Head of caudate nucleus (tissue), 42 donors: ENCODE measurements at regions not wholly inside any gene's neighbourhood (a gene's known extent, or its start where the extent isn't known, plus 50 kb on each side); places are given as distances from the start of the nearest gene placed in this dataset.
"Not testable (repeated sequence)": the region's sequence is repeated elsewhere in the genome, so short reads cannot be mapped to it uniquely, and the experiment has no call there.

Source experiments
- DNase-seq, 42 donors: peaks; one replicate each; pipeline versions ENCODE4 v3.0.0 to v3.0.0-alpha.2; 2020 to 2021; ENCODE audit warnings: mixed read lengths in 7 of 42
- intact Hi-C: fragments of 100-400 bp; cut with DNase I; formaldehyde crosslinking; loops from one replicate; pipeline ENCODE4 v1.15.0; 2022

DNA sequence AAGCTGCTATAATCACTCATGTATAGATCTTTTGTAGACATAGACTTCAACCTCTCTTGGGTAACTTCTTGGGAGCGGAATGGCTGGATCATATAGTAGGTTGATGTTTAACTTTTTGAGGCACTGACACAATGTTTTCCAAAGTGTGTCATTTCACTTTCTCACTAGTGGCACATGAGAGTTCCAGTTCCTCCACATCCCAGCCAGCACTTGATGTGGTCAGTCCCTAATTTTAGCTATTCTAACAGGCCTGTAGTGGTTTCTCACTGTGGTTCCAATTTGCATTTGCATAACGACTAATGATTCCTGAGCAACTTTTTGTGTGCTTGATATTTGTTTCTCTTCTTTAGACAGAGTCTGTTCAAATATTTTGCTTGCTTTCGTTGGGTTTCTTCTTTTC is 221.3 kb downstream of the DLL1 start:
- DNase-seq = peak in 2 of 42 donors; percentile 4 to 6
- intact Hi-C loops = no loop called here

DNA sequence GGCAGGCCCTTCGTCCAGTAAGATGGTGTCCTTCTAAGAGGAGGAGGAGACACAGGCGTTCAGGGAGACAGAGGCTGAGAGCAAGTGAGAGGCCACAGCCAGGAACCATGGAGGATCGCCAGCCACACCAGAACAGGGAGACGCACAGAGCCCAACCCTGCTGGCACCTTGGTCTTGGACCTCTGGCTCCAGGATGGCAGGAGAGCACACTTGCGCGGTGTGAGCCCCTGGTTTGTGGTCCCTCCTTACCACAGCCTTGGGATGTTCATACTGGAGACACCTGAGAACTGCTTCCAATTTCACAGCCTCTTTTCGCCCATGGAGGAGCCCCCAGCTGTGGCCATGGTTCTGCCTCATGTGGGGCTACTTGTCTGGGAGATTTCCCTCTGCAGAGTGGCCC is 222.4 kb downstream of the DLL1 start:
- intact Hi-C loops = no loop called here
- DNase-seq = peak in 13 of 42 donors; percentile 4 to 32 (median 9)

DNA sequence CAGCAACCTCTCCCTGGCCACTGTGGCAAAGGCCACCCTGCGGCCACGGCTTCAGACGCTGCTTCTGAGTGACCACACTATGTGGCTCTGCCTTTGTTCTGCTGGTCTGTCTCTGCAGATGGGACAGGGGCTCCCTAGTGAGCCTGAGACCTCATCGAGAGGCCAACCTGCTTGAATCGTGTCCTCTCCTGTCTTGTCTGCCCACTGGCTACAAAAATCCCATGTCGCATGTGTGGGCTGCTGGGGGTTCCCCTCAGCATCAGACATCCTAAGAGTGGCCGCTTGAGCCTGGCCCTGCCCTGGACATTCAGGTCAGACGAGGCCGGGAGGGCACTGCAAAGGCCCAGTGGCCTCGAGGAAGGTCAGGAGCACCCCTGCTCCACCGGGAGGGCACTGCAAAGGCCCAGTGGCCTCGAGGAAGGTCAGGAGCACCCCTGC is 222.9 kb downstream of the DLL1 start:
- intact Hi-C loops = no loop called here
- peak in 16 of 42 donors; percentile 1 to 35 (median 8) for DNase-seq

DNA sequence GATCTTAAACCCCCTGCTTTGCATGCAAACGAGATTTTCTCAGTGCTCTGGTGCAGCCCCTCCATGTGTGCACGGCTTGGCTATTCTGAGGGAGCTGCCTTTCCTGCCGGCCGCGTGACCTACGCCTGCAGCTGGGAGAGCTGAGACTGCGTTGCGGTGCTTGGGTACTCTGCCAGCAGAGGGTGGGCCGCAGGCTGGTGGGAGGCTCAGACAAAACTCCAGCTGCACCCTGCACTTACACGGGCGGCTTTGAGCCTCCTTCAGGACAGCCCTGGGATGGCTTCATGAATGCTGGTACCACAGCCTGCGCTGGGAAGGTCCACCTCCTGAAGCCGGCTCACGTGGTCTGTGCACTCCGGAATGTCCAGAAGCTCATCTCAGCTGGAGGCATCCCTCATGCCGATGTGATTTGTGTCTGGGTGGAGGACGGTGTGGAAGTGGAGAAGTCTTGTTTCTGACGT is 223.7 kb downstream of the DLL1 start:
- DNase-seq = peak in 23 of 42 donors; percentile 8 to 59 (median 35)

DNA sequence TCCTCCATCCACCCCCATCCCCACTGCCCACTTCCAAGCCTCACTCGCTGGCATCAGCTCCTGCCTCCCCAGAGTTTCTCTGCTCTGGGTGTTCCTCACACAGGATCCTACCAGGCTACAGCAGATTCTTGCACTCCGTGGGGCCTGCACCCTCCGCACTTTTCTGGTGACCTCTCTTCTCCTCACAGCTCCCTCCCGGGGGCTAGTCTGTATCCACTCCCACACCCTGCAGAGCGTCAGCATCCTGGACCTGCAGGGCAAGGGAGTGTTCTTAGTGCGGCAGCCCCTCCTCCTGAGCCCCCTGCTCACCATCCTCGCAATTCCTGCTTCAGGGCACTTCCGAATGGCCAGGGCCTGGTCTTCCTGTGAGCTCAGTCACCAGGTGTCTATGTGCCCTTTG is 224.2 kb downstream of the DLL1 start:
- intact Hi-C loops = no loop called here

More for the DNA sequence above, 223.7 kb downstream of the DLL1 start:
- intact Hi-C loops = no loop called here

DNA sequence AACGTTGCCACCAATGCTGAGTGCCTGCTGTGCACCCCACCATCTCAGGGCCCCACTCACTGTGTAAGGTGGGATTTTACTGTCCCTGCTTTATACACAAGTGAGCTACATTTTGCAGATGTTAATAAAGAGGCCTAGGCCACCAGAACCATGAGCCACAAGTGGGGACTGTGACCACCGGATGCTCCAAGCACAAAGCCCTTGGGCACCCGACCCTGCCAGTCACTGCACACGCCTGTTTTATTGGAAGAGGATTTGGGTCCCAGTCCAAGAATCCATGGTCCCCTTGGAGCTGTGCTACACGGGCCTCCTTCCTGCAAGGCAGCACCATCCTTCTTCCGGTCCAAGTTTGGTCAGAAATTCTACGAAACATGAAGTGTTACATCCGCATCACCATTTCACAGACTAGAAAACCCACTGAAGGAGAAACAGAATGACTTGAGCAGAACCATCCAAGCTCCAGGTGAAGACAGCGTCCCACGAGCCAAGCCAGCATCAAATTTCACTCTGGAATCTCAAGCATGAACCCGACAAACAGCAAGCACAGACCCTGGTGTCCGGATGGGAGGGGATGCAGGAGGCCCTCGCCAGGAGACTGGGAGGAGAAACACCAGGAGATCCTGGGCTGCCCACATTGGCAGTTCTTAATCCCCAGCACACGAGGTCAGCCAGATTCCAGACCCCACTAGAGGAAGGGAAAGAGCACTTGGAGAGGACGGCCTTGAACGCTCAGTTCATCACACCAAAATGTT is 226.9 kb downstream of the DLL1 start:
- DNase-seq = peak in 18 of 42 donors; percentile 2 to 32 (median 8)
- intact Hi-C loops = no loop called here

More for the DNA sequence above, 224.2 kb downstream of the DLL1 start:
- peak in 14 of 42 donors; percentile 5 to 26 (median 12) for DNase-seq

DNA sequence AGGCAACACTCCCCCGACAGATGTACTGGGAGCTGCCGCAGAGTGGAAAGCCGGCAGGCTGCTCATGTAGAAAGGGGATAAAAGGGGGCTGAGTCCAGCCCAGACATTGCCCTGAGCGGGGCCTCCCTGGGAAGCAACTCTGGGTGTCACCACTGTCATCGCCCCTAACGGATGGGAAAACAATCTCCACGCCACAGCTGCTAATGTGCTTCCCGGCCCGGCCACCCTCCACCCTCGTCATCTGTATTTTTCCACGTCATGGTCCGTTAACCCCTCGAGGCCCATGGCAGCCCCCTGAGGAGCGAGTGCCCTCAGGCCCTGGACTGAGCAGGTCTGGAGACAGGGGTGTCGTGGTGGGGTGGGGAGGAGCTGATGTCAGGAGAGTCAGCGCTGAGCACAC is 227.4 kb downstream of the DLL1 start:
- intact Hi-C loops = no loop called here
- peak in 16 of 42 donors; percentile 2 to 31 (median 6) for DNase-seq

DNA sequence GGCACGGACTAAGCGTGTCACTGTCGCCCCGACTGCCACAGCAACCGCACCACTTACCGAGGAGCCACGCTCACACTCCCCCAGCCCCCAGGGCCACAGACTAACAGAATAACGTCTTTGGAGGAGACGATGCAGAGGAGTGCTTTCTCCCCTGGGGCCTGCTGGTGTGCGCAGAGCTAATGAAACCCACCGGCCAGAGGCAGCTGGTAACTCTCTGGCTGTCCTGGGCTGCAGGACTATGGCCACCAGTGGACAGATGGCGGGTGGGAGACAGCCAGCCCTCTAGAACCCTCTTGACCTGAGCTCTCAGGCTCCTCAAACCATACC is 228.0 kb downstream of the DLL1 start:
- DNase-seq = peak in 10 of 42 donors; percentile 2 to 34 (median 9)
- intact Hi-C loops = no loop called here

DNA sequence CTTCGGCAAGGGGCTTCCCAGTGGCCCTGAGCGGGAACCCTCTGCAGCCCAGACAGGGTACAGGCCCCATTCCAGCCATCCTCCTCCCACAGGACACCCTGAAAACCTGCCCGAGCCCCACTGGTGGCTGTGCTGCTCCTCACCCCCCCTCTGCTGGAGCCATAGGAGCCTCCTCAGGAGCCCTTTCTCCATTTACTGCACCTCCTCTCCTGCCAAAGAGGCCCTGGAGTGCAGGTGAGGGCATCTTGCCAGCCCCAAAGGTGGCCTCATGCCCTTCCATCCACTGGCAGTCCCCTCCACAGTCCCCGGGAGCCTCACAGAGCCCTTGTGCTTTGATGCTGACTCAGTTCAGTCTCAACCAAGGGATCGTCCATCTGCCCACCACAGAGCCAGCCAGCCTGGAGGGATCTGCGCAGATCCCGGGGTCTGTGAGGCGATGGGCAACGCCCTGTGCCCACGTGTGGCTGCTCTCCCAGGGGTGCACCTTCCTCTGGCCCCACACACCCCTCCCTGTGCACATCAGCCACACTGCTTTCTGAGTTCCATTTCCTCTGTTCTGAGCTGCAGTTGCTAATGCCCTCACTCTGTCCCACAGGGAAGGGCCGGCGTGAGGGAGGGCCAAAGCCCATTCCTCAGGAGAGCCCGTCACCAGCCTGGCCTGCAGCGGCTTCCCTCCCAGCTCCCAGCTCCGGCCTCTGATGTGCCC is 228.5 kb downstream of the DLL1 start:
- intact Hi-C loops = no loop called here
- peak in 17 of 42 donors; percentile 3 to 36 (median 13) for DNase-seq

DNA sequence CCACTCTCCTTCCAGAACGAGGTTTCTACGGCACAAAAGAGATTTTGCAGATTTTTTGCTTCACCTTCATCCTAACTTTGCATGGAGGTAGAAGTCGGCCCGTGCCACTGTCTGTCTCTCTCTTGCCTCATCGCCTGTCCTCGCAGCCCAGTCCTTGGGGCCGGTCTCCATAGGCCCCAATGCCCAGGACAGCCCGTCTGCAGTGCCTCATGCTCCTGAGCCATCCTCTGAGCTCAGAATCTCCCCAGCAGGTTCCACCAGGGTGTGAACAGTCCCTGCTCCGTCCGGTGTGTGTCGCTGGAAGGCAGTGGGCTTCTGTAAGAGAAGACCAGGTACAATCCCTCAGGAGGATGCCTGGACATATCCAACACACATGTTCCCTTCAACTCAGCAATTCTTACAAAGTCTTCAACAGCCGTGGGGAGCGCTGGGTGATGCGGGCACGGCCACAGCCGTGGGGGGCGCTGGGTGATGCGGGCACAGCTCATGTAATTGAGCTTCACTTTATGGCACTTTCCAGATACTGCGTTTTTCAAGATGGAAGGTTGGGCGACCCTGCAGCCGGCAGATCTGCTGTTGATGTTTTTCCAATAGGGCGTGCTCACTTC is 231.9 kb downstream of the DLL1 start:
- peak in 14 of 42 donors; percentile 1 to 39 (median 9) for DNase-seq
- intact Hi-C loops = no loop called here

DNA sequence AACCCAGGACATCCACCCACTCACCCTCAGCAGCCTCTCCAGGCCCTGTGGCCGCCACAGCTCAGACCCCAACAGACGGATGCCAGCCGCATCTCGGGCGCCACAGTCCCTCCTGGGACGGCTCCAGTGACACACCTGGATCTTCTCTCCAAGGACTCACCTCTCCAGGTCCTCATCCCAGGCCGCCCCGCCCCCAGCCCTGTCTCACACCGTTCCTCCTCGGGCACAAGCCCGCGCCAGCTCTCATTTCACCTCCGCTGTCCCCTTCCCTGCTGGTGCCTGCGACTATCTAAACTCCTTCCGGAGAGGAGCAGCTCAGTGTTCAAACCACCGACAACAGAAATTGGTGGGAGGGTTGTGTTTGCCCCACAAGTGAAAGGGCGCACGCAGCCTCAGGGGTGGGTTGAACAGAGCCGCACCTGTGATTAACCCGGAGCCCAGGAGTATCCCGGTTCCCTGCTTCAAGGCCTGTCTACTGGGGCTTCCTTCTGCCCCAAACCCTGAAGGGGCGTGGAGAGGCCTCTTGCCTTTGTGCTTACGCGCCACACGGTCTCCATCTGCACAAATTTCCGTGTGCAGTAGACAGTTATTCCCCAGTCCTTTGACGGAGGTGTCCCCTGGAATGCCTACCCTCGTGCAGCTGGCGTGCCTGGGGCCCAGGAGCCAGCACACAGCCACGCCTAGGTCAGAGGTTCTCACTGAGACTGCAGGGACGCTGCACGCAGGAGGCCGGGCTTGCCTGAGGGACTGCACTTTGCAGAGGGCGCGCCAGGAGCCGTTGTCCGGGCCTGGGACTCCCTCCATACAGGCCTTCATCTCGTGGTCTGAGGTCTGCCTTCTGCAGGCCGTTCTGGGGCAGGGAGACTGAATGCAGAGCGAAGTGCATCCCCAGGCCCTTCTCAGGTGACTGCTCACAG is 232.7 kb downstream of the DLL1 start:
- intact Hi-C loops = no loop called here
- peak in 13 of 42 donors; percentile 1 to 34 (median 15) for DNase-seq

DNA sequence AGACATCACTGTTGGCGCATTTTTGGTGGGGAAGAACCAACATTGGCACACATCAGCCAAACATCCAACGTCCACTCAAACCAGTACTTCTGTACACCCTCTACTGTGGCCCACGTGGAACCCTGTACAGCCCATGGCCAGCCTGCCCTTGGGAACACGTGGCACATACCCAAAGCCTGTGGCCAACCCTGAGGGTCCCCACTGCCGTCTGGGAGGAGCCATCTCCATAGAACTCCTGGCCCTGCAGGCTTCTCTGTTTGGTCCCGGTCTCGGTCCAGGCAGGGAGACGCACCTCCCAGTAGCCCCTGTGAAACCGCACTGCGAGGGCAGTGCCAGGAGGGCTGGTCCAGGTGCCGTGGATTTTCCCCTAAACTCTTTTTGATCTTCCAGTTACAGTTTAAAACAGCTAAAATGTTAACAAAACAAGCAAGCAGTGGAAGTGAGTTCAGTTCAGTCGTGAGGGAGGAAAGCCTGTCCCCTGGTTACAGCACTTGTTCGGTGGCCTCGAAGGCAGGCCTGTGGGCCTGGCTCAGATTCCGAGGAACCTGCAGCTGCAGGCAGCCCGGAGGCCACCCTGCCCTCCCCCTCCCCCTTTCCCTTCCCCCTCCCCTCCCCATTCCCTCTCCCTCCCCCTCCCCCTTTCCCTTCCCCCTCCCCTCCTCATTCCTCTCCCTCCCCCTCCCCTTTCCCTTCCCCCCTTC is 233.7 kb downstream of the DLL1 start:
- intact Hi-C loops = no loop called here
- DNase-seq = peak in 10 of 42 donors; percentile 1 to 35 (median 12)

DNA sequence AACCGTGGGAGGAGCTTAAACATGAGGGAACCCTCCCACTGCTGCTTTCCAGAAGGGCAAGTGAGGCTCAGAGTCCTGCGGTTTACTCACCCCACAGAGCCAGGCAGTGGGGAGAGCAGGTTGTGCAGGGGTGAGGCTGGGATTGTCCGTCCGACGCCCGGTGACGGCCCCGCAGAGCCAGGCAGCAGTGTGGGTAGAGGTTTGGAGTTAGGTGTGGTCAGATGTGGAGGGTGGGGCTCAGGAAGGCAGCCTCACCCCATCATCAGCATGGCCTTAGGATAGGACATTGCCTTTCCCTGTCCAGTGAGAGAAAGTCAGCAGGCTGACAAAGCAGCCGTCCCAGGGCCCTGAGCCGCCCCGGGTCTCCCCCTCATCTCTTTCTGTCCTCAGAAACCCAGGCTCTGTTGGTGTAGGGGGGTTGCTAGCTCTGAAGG is 234.6 kb downstream of the DLL1 start:
- intact Hi-C loops = no loop called here

DNA sequence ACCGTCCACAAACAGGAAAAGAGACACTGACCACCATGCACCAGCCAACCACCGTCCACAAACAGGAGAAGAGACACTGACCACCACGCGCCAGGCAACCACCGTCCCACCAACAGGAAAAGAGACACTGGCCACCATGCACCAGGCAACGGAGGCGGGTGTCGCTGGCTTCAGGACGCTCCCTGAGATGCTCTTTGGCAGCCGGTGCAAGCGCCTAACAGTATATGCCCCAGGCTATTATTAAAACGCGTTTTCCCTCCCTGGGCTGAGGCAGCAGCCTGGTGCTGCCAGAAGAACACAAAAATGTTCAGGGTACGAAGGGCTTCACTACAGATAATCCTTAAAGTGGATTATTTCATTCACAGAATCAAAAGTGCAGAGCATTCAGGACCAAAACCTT is 235.1 kb downstream of the DLL1 start:
- intact Hi-C loops = not testable (repeated sequence)
- peak in 6 of 42 donors; percentile 1 to 15 (median 11) for DNase-seq

More for the DNA sequence above, 234.6 kb downstream of the DLL1 start:
- DNase-seq = peak in 9 of 42 donors; percentile 0 to 30 (median 8)

DNA sequence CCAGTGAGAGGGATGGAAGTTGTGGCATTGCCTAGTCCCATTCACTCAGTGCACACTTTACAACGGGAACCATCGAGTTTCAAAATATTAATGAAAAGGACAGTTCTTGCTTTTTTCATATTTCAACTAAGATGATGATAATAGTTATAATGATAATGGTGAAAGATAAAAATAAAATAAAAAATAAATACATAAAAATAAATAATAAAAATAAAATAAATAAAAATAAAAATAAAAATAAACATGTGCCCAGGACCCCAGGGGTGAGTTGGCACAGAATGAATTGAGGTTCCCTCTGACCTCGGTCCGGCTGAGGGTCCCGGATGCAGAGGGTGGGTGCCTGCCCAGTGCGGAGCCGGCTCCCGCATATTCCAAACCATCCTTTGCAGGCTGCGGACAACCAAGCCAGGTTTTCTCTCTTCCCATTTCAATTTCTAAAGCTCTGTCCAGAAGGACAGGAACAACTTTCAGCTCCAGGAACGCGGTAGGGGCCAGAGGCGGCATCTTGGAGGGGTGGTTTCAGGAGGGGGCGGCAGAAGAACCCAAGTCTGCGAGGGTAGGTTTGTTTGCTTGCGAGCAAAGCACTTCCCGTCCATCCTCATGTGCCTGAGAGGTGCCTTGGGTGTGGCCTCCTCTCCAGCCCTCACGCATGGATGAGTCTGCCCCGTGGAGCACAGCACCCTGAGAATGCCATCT is 236.8 kb downstream of the DLL1 start:
- DNase-seq = peak in 14 of 42 donors; percentile 1 to 33 (median 12)
- intact Hi-C loops = no loop called here

DNA sequence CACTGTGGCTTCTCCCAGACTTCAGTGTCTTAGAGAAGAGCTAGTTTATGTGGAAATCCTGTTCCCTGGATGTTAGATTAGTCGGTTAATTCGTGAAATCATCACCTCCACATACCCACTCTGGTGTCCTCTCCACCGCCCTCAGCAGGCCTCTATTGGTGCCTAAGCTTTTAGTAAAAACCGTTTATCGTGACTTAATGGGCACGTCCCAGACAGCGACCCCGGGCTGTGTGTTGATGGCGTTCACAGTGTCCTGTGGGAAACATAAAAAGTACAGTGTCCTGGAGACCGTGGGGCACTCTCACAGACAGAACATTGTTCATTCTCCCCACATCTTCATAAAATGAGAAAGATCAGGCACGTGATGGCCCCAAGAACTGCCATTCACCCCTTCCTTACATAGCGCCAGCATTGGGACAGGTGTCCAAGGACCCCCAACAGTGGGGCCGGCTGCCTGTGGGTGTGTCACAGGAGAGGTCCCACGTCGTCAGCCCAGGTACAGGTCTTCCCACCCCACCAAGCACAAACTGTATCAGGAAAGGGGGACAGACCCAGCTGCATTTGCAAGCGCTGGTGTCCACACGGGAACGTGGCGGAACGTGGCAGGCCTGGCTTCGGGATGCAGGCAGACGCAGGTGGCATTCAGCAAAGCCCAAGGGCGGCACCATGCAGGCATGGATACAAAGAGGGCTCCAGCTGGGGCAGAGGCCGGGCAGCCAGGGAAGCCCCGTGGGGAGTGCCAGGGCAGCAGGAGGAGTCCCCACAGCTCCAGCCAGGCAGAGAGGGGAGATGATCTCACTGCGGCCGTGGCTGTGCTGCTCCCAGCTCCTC is 237.7 kb downstream of the DLL1 start:
- peak in 15 of 42 donors; percentile 3 to 43 (median 17) for DNase-seq
- intact Hi-C loops = no loop called here
